HG03565 (cell line): ENCODE measurements at regions not wholly inside any gene's neighbourhood (a gene's known extent, or its start where the extent isn't known, plus 50 kb on each side); places are given as distances from the start of the nearest gene placed in this dataset.

ENCODE experiments used
- ATAC-seq: cut with Tn5 transposase; IDR thresholded peaks from one replicate; pipeline ENCODE4 v1.9.1; 2021; ENCODE audit warnings: mild to moderate bottlenecking, moderate library complexity; ENCODE audit not compliant: unreplicated experiment

DNA sequence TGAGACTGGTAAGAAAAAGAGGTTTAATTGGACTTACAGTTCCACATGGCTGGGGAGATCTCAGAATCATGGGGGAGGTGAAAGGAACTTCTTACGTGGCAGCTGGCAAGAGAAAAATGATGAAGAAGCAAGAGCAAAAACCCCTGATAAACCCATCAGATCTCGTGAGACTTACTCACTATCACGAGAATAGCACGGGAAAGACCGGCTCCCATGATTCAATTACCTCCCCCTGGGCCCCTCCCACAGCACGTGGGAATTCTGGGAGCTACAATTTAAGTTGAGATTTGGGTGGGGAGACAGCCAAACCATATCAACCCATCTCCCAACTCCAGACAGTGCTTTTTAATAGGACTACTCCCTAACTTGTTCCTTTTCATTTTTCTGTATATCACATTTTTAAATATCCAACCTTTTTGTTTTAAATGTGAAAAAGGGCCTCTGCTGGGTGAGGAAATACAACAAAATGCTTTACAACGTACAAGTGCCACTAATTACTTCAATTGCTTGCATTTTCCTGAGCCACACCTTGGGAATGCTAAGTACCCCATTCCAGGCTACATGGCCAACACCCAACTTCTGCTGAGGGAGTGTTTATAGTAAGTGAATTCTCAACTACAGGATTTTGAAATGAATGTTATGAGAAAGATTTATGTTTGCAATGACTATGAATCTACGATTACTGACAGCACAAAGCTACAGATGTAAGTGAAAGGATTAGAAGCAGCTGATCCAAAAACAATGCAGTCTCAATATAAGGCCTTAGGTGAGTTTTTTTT, 294.1 kb upstream of the CD180 start:
- ATAC-seq = no peak

- no peak for ATAC-seq
These were observed 292.3 kb upstream of the CD180 start for GRCh38 chr5:67488885-67489284.

DNA sequence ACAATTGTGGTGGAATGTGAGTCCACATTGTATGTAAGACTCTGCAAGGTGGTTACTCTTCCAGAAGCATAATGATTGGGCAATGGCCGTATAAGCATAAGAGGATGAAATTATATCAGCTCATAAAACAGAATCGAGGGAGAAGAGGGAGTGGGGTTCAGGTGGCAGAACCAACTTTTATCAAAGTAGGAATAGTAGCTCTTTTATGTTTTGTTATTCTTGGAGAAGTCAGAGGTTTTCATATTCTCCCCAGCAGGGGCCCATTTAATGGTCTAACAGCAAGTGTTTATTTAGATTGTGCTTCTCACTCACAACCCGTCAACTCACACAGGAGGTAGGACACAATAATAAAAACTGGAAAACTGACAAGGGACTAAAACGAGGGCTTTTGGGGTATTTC, 291.3 kb upstream of the CD180 start:
- no peak for ATAC-seq

- ATAC-seq = no peak
These were observed 286.9 kb upstream of the CD180 start for GRCh38 chr5:67483453-67484030.

DNA sequence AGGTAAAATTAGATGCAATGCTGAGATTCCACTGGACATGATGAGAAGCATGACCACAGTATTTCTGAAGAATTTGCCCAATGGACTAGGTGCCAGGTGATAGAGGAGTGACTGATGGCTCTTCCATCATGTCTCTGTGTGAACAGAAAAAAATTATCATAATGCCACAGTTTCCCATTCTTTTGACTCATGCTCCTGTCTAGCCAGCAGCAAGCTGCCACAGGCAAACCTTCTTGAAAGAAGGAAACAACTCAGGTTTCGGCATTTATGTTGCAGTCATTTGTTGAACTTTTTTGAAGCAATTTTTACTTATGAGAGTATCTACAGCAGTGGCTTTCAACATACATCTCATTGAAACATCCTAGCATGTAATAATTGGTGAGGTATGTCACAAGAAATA, 284.8 kb upstream of the CD180 start:
- no peak for ATAC-seq

- ATAC-seq = no peak
These were observed 281.7 kb upstream of the CD180 start for GRCh38 chr5:67478337-67478736.

GRCh38 chr5:67476995-67477394, 280.4 kb upstream of the CD180 start:
- no peak for ATAC-seq

- no peak for ATAC-seq
These were observed 279.9 kb upstream of the CD180 start for GRCh38 chr5:67476531-67476930.

GRCh38 chr5:67475489-67475888, 278.9 kb upstream of the CD180 start:
- ATAC-seq = no peak

DNA sequence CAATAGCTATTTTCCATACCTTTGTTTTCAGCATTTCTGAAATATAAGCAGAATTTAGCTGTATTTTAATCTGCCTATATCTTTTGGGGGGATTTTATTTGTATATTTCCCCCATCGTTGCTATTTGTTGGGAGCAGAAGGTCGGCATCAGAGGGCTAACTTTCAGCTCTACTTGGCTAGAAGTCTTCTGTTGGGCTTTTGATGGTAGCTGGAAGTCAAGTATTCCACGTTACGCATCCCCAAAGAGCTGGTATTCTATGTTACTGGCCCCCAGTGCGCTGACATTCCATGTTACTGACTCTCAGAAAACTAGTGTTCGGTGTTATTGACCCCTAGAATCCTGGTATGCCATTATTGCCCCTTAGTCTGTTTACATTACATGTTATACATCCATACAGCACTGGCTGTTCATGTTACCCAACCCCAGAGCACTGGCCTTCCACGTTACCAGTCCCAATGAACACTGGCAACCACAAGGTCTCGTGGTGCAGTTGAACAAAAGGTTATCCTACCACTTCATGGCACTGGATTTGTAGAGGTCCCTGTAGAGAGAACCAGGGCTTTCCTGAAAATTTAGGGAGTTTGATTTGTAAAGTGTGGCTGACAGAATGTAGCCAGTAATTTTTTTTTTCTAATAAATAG, 278.1 kb upstream of the CD180 start:
- ATAC-seq = no peak

DNA sequence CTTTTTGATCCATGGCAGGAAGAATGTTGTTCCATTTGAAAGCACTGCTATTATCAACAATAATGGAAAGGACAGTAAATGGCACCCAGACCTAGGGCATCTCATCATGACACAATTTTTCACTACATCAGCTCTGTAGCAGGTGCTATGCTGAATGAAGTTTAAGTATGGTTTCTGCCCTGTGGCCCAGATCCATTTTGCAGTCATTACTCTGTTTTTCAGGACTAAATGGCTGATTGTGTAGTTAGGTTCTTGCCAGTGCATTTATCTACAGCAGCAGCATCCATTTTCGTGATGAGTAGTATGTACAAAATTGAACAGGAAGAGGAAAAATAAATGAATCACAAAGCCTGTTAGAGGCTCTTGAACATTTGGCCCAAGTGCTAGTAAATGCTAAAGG, 270.5 kb upstream of the CD180 start:
- no peak for ATAC-seq

DNA sequence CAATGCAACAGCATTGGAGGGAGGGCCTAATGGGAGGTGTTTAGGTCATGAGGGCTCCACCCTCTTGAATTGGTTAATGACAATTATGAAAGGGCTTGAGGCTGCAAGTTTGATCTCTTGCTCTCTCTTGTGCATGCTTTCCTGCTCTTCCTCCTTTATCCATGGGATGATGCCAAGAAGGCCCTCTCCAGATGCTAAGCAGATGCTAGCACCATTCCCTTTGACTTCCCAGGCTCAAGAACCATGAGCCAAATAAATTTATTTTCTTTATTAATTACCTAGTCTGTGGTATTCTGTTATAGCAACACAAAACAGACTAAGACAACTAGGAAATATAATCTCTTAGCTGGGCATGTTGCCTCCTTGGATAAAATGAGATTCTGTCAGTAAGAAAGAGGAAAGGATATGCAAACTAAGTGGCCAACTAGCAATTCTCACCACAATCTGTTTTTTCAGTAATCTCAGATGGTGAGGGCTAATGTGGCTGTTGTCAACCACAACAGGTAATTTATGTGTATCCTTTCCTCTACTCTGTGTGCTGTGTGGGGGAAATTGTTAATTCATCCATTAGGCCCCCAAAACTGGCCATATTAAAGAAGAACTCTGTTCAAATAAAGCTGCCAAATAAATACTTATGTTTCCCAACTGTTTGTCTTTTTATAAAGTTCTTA, 269.1 kb upstream of the CD180 start:
- no peak for ATAC-seq

DNA sequence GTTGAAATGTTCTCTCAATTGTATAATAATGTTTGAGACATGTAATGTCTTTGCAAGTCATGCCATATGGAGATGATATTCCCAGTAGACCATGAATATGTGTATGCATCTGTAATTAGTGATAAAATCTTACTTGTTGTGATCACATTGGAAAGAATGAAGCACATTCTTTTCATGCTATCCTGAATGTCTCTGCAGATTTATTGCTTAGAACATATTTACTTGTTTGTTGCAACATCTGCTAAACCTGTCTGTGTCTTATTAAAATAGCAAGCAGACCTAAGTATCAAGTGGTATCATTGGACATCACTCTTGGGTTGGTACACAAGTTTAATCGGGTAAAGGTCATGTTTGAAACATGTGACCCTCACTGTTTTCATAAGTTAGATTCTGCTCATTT, 265.5 kb upstream of the CD180 start:
- no peak for ATAC-seq

DNA sequence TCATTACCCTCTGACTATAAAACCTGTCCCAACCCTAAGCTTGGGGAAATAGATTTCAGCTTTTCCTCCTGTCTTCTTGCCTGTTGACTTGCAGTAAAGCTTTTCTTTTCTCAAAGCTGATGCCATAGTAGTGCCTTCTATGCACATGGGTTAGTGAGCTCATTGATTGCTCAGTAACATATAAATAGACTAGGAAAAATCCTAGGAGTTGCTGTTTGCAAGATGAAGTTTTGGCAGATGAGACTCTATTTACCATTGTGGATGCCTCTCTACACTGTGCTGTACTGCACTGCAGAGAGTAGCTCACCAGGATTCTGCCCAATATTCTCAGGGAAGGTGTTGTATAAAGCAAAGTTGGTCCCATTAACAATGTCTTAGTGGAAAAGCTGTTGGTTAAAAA, 262.7 kb upstream of the CD180 start:
- no peak for ATAC-seq

DNA sequence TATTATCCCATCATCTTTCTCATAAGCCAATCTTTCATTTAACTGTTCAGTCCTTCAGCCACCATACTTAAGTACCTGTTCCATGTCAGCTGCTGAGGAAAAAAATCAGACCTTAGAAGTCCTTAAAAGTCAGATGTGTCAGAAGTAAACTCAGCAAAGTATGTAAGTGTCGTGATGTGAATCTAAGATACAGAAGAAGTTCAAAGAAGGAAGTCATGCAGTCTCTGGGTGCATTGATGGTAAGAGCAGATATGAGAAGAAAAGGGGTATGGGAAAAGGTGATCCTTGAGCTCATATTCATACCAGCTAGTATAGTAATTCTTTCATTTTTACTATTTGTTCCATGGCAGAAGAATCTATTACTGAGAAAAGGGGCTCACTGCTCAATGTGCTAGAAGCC, 259.4 kb upstream of the CD180 start:
- ATAC-seq = no peak

DNA sequence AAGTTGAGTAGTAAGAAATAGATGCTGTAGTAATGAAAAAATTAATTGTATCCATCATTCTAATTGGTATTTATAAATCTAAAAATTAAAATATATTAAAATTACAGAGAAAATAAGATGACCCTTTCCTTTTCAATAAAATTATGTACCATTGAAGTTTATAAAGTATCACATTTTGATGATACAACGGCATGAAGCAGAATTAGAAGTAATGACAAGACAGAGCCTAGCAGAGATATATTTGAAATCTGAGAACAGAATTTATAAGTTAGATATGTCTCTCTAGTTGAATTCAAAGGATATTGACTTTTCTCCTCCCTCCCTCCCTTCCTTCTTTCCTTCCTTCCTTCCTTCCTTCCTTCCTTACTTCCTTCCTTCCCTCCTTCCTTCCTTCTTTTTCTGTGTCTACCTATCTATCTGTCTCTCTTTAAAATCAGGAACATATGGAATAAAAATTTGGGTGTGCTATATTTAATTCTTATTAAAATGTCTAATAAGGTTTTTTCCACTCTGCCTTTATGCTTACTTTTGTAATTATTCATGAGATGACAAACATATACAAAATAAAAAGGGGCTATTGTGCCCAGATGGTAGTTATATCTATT, 258.5 kb upstream of the CD180 start:
- no peak for ATAC-seq

GRCh38 chr5:67453111-67453905, 256.7 kb upstream of the CD180 start:
- ATAC-seq = no peak

- no peak for ATAC-seq
These were observed 255.2 kb upstream of the CD180 start for GRCh38 chr5:67451640-67452279.

- no peak for ATAC-seq
These were observed 251.1 kb upstream of the CD180 start for GRCh38 chr5:67447732-67448131.
